HG02623 (cell line): ENCODE measurements at regions not wholly inside any gene's neighbourhood (a gene's known extent, or its start where the extent isn't known, plus 50 kb on each side); places are given as distances from the start of the nearest gene placed in this dataset.
"Not testable (repeated sequence)": the region's sequence is repeated elsewhere in the genome, so short reads cannot be mapped to it uniquely, and the experiment has no call there.

Experiments
- ATAC-seq: cut with Tn5 transposase; IDR thresholded peaks from one replicate; pipeline ENCODE4 v1.9.1; 2021; ENCODE audit warnings: moderate library complexity; ENCODE audit not compliant: unreplicated experiment

DNA sequence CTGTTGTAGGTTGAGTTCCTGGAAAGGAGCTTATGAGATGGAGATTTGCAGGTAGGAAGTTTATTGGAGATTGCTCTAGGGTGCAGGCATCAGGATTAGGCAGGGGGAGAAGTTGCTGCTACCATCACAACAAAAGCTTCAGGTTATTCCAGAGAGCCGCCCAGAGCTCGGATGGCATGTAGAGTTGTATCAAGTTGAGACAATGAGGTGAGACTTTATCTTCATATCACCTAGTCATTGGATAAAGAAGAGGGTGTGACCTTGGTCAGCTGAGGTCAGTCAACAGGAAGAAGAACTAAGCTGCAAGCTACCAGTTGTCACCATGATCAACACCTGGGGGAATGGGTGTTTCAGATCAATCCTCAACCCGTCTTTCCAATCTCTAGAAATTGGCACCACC lies 342.0 kb downstream of the RFC3 start:
- ATAC-seq: no peak

- no peak for ATAC-seq
These were observed 344.1 kb downstream of the RFC3 start for GRCh38 chr13:34161931-34162543.

DNA sequence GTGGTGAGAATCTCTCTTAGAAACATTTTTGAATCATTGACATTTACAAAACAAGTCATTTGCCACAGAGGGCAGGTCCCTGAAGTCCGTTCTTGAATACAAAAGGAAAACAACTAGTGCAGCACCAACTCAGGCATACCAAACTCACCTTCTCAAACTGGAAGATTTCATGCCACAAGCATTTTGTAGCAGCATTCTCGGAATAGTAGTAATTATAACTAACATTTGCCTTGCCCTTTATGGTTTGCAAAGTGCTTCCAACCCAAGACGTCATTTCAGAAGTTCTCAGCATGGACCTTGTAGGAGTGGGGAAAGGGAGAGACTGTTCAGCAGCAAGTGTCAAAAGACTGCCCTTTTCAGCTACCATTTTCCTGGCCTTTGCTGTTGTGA lies 344.6 kb downstream of the RFC3 start:
- no peak for ATAC-seq

DNA sequence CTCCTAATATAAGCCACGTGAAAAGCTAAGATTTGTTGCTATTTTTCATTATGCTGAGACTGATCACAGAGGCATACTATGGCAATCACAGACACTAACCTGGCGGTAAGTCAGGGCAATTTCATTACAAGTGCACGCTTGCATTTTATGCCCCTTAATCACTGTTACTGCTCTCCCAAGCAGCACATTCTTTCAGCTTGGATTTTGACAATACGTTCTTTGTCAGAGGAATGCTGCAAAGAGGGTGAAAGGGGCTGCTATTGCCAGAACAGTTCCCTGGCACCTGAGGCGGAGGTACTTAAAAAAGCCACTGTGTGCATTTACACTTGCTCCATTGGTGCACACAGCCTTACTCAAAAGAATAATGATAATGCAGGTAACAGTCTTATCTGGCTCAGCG lies 346.6 kb downstream of the RFC3 start:
- no peak for ATAC-seq

- no peak for ATAC-seq
These were observed 347.2 kb downstream of the RFC3 start for GRCh38 chr13:34165158-34165557.

GRCh38 chr13:34166406-34166805 lies 348.5 kb downstream of the RFC3 start:
- ATAC-seq: no peak

DNA sequence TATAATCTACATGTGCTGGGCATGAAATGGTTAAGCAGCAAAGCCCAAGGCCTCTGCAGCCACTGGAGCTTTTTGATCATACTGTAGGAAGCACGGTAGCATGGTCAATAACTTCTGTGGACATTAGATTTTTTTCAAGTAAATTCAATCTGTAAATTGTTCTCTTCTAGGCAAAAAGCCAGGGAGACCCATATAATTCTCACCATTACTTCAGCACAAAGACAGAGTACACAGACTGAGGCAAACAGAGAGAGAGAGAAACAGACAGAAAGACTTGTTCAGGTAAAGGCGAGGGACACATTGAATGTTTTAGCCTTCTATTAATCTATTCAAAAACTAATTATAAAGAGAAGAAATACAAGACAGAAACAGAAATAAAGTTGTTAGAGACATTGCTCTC lies 349.4 kb downstream of the RFC3 start:
- ATAC-seq: no peak

GRCh38 chr13:34172048-34172447 lies 354.1 kb downstream of the RFC3 start:
- ATAC-seq: no peak

GRCh38 chr13:34174671-34175145 lies 356.8 kb downstream of the RFC3 start:
- no peak for ATAC-seq

DNA sequence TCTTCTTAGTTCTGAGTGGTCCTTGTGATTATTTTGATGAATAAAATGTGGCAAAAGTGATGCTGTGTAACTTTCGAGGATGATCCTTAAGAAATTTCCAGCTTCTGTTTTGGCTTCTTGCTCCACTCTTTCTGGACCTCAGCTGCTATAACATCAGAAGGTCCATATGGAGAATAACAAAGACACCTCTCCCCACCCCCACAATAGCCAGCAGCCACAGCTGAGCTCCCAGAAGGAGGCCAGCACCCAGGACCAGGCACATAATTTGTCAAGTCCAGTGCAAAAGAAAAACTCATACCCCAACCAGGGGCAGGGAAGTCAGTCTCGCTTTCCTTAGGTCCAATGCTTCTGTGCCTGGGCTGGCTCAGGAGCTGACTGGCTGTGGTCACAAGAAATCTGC lies 357.6 kb downstream of the RFC3 start:
- no peak for ATAC-seq

- no peak for ATAC-seq
These were observed 358.7 kb downstream of the RFC3 start for GRCh38 chr13:34176633-34177032.

- no peak for ATAC-seq
These were observed 361.5 kb downstream of the RFC3 start for GRCh38 chr13:34179481-34179880.

GRCh38 chr13:34179927-34180326 lies 362.0 kb downstream of the RFC3 start:
- ATAC-seq: no peak

GRCh38 chr13:34181256-34181655 lies 363.3 kb downstream of the RFC3 start:
- ATAC-seq: not testable (repeated sequence)

- ATAC-seq: no peak
These were observed 372.0 kb downstream of the RFC3 start for GRCh38 chr13:34189946-34190345.

GRCh38 chr13:34201050-34201913 lies 383.3 kb downstream of the RFC3 start:
- ATAC-seq: no peak

GRCh38 chr13:34207334-34207733 lies 389.4 kb downstream of the RFC3 start:
- ATAC-seq: no peak

GRCh38 chr13:34207872-34208271 lies 389.9 kb downstream of the RFC3 start:
- no peak for ATAC-seq

DNA sequence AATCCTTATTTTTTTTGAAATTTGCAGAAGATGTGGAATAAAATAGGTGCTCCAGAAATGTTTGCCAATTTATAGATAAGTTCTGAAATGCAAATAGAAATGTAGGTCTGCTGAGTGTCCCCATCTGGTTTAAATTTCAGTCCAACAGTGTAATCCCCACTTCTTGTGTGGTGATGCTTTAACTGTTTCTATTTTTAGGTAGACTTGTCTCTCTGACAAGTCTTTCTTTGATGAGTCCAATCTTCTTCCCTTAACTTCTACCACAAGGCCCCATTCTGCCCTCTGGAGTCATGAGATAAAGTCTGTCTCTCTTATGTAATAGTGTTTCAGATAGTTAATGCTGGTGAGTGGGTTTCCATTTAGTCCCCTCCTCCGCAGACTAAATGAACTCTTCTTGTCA lies 390.4 kb downstream of the RFC3 start:
- ATAC-seq: no peak

DNA sequence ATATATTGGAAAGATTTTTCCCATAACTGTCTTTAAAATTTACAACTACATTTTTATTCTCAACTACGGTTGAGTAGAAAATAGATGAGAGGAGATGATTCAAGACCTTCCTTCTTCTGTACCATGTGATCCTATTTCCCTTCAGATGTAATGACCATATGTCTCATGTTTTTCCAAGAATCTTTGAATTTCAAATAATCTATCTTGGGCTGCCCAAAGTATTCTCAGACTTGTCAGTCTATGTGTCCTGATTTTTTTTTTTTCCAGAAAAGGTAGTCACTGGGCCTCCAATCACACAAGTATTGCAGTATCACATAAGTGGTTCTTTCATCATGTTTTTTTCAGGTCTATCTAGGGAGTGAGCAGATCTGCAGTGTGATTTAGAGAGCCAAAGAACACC lies 392.4 kb downstream of the RFC3 start:
- ATAC-seq: no peak

DNA sequence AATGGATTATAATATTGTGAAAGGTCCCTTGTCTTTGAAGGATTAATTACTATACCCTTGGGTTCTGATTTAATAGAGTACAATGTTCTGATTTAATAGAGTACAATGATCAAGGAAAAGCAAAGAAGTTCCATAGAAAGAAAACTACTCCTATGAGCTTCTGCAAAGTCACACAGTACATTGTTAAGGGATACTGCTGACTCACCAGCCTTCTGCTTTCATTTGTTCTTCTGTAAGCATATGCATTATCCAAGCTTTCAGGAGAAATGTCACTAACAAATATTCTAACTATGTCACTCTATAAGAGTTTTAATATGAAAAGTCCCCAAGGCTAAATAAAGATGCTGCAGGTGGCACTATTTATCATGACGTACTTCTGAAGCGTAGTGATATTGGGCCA lies 396.7 kb downstream of the RFC3 start:
- no peak for ATAC-seq

DNA sequence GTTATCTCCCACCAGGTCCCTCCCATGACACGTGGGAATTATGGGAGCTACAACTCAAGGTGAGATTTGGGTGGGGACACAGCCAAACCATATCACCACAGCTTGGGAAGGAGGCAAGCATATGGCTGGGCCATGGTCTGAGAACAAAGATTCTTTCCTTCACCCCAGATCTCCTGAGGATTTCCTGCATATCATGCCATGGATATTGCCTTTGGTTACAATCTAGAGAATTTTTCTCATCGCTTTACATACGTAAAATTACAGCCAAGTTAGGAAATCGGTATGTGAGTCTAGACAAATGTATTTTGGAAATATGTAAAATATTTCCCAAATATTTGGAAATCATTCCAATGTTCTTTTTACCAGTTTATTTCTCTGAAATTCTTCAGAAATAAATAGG lies 398.3 kb downstream of the RFC3 start:
- ATAC-seq: no peak
